ENCODE measurements at regions not wholly inside any gene's neighbourhood (a gene's known extent, or its start where the extent isn't known, plus 50 kb on each side); places are given as distances from the start of the nearest gene placed in this dataset.

DNA sequence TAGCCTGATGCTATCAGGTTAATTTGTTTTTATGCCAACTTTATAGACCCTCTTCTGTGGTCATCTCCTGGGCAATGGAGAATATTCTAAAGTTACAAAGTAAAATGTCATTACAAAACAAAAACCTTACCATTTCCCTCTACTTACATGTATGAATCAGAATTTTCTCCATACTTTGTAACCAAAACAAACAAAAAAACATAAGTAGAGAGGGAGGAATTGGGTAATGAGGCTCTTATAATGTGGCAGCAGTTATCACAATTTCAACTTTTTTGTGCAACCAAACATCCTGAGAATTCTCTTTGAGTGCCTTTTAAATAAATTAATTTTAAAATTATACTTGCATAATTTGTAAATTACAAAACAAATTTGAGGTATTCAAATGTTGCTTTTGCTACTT, 332.8 kb downstream of the TXNL1 start:
- no peak for TF ChIP-seq POLR2A (IDR thresholded peaks at IDR 0.05; ENCODE audit: low read depth)
- TF ChIP-seq, protein P1, sequence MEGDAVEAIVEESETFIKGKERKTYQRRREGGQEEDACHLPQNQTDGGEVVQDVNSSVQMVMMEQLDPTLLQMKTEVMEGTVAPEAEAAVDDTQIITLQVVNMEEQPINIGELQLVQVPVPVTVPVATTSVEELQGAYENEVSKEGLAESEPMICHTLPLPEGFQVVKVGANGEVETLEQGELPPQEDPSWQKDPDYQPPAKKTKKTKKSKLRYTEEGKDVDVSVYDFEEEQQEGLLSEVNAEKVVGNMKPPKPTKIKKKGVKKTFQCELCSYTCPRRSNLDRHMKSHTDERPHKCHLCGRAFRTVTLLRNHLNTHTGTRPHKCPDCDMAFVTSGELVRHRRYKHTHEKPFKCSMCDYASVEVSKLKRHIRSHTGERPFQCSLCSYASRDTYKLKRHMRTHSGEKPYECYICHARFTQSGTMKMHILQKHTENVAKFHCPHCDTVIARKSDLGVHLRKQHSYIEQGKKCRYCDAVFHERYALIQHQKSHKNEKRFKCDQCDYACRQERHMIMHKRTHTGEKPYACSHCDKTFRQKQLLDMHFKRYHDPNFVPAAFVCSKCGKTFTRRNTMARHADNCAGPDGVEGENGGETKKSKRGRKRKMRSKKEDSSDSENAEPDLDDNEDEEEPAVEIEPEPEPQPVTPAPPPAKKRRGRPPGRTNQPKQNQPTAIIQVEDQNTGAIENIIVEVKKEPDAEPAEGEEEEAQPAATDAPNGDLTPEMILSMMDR (IDR thresholded peaks at IDR 0.05): no peak
- no peak for TF ChIP-seq EP300 (IDR thresholded peaks at IDR 0.05)
- TF ChIP-seq POLR2AphosphoS5 (IDR thresholded peaks at IDR 0.05): no peak
